ENCODE measurements at regions not wholly inside any gene's neighbourhood (a gene's known extent, or its start where the extent isn't known, plus 50 kb on each side); places are given as distances from the start of the nearest gene placed in this dataset.

- Histone ChIP-seq H3K9me3 (ENCODE audit: control insufficient read depth, low read depth, low read length) (no peaks in the 10 kb centered on the region), H3K4me3 (ENCODE audit: control insufficient read depth in 2 of 3, extremely low read depth in 1 of 3, insufficient read depth in 2 of 3, low read depth in 1 of 3, low read length in 3 of 3) (no peak overlapping the region), H3K27ac (ENCODE audit: control insufficient read depth, insufficient read depth, low read length) (no peak overlapping the region), H3K4me1 (ENCODE audit: control insufficient read depth, extremely low read depth, insufficient read depth, low read length) (peaks cover 6% of the 10 kb centered on the region), H3K9me1 (ENCODE audit: control insufficient read depth, extremely low read depth, insufficient read depth, low read length) (no peaks in the 10 kb centered on the region), H3K27me3 (ENCODE audit: control insufficient read depth, extremely low read depth, insufficient read depth, low read length) (no peaks in the 10 kb centered on the region), H3K4me2 (ENCODE audit: control insufficient read depth, extremely low read depth, insufficient read depth, low read depth, low read length) (no peak overlapping the region), H2AFZ (ENCODE audit: control insufficient read depth, low read length) (no peak overlapping the region), H4K20me1 (ENCODE audit: control insufficient read depth, extremely low read depth, insufficient read depth, low read length) (no peaks in the 10 kb centered on the region), H3K9ac (ENCODE audit: control insufficient read depth, extremely low read depth, insufficient read depth, low read length) (no peak overlapping the region), H3K36me3 (ENCODE audit: control insufficient read depth in 2 of 2, extremely low read depth in 1 of 2, insufficient read depth in 2 of 2, low read length in 2 of 2) (no peaks in the 10 kb centered on the region), H3K79me2 (ENCODE audit: control insufficient read depth, insufficient read depth, low read length) (no peaks in the 10 kb centered on the region)
- DNase-seq (ENCODE audit: low read depth, low spot score) (no peak), FAIRE-seq (no peak)
- no peak for TF ChIP-seq EZH2 (IDR thresholded peaks at IDR 0.05; ENCODE audit: low read length)
- TF ChIP-seq, protein P1, sequence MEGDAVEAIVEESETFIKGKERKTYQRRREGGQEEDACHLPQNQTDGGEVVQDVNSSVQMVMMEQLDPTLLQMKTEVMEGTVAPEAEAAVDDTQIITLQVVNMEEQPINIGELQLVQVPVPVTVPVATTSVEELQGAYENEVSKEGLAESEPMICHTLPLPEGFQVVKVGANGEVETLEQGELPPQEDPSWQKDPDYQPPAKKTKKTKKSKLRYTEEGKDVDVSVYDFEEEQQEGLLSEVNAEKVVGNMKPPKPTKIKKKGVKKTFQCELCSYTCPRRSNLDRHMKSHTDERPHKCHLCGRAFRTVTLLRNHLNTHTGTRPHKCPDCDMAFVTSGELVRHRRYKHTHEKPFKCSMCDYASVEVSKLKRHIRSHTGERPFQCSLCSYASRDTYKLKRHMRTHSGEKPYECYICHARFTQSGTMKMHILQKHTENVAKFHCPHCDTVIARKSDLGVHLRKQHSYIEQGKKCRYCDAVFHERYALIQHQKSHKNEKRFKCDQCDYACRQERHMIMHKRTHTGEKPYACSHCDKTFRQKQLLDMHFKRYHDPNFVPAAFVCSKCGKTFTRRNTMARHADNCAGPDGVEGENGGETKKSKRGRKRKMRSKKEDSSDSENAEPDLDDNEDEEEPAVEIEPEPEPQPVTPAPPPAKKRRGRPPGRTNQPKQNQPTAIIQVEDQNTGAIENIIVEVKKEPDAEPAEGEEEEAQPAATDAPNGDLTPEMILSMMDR (optimal IDR thresholded peaks at IDR 0.05 in 1 of 3, IDR thresholded peaks at IDR 0.05 in 1 of 3, conservative IDR thresholded peaks at IDR 0.05 in 1 of 3; ENCODE audit: extremely low read depth in 1 of 3, insufficient read depth in 2 of 3, low read length in 3 of 3), result no peak
- dilution Hi-C loops (cut with MboI; ENCODE audit: extremely low pct_ligation_motif_present, low sequenced_read_pairs), result no loop called here
Measured at GRCh38 chr6:50935442-50935841, 116.8 kb downstream of the TFAP2B start.

DNA sequence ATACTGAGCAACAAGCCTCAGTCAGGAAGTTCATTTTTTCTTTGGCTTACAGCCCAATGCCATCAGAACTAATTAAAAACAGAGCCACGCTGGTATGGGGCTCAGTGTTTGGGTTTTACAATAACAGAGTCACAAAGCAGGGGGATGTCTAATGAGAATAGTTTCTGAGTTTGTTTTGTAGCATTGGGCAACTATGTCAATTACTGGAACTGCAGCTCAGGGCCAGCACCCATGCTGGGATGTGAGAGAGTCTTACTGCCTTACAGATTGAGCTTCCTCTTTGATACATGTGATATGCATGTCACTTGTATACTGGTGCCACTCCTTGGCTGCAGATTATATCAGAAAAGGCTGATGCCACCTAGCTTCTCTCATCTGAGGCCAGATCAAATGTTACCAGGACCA, 117.6 kb downstream of the TFAP2B start:
- H3K27ac ChIP-seq (ENCODE audit: control insufficient read depth, insufficient read depth, low read length), result no peak overlapping the region
- dilution Hi-C loops (cut with MboI; ENCODE audit: extremely low pct_ligation_motif_present, low sequenced_read_pairs), result no loop called here
- no peaks in the 10 kb centered on the region for H4K20me1 ChIP-seq (ENCODE audit: control insufficient read depth, extremely low read depth, insufficient read depth, low read length)
- no peaks in the 10 kb centered on the region for H3K9me1 ChIP-seq (ENCODE audit: control insufficient read depth, extremely low read depth, insufficient read depth, low read length)
- no peak overlapping the region for H3K9ac ChIP-seq (ENCODE audit: control insufficient read depth, extremely low read depth, insufficient read depth, low read length)
- H3K4me1 ChIP-seq (ENCODE audit: control insufficient read depth, extremely low read depth, insufficient read depth, low read length), result peaks cover 6% of the 10 kb centered on the region
- TF ChIP-seq, protein P1 (optimal IDR thresholded peaks at IDR 0.05 in 1 of 3, IDR thresholded peaks at IDR 0.05 in 1 of 3, conservative IDR thresholded peaks at IDR 0.05 in 1 of 3; ENCODE audit: extremely low read depth in 1 of 3, insufficient read depth in 2 of 3, low read length in 3 of 3), result no peak
- TF ChIP-seq EZH2 (IDR thresholded peaks at IDR 0.05; ENCODE audit: low read length), result no peak
- peak; percentile 20 for FAIRE-seq
- H3K27me3 ChIP-seq (ENCODE audit: control insufficient read depth, extremely low read depth, insufficient read depth, low read length), result no peaks in the 10 kb centered on the region
- H3K9me3 ChIP-seq (ENCODE audit: control insufficient read depth, low read depth, low read length), result no peaks in the 10 kb centered on the region
- H2AFZ ChIP-seq (ENCODE audit: control insufficient read depth, low read length), result no peak overlapping the region
- no peaks in the 10 kb centered on the region for H3K79me2 ChIP-seq (ENCODE audit: control insufficient read depth, insufficient read depth, low read length)
- H3K4me2 ChIP-seq (ENCODE audit: control insufficient read depth, extremely low read depth, insufficient read depth, low read depth, low read length), result no peak overlapping the region
- no peaks in the 10 kb centered on the region for H3K36me3 ChIP-seq (ENCODE audit: control insufficient read depth in 2 of 2, extremely low read depth in 1 of 2, insufficient read depth in 2 of 2, low read length in 2 of 2)
- DNase-seq (ENCODE audit: low read depth, low spot score), result no peak
- H3K4me3 ChIP-seq (ENCODE audit: control insufficient read depth in 2 of 3, extremely low read depth in 1 of 3, insufficient read depth in 2 of 3, low read depth in 1 of 3, low read length in 3 of 3), result no peak overlapping the region

Data from keratinocyte (primary cell).